Breast epithelium (tissue), 4 donors: ENCODE measurements at regions not wholly inside any gene's neighbourhood (a gene's known extent, or its start where the extent isn't known, plus 50 kb on each side); places are given as distances from the start of the nearest gene placed in this dataset.

Experiments
- DNase-seq, 2 donors: peaks; one replicate each; pipeline ENCODE4 v3.0.0-alpha.2; 2019; ENCODE audit warnings: low spot score in 2 of 2
- H3K27ac ChIP-seq, 2 donors: fragments of 200-600 bp; sonication (generic) in 1 of 2; one replicate each; pipeline ENCODE4 v1.5.1; 2016 to 2019; ENCODE audit warnings: mild to moderate bottlenecking in 1 of 2
- H3K27me3 ChIP-seq, 2 donors: fragments of 200-600 bp; sonication (generic) in 1 of 2; one replicate each; pipeline versions ENCODE4 v1.5.1 to v1.6.0; 2017 to 2019; ENCODE audit warnings: control low read depth in 1 of 2, mild to moderate bottlenecking in 1 of 2
- H3K36me3 ChIP-seq: fragments of 200-600 bp; one replicate; pipeline ENCODE4 v1.5.1; 2019
- H3K4me1 ChIP-seq, 2 donors: fragments of 200-600 bp; sonication (generic); one replicate each; pipeline ENCODE4 v1.5.1; 2016 to 2019; ENCODE audit warnings: control low read depth in 1 of 2
- H3K4me3 ChIP-seq, 3 donors: fragments of 200-600 bp; sonication (generic); 1 replicate in 2 of 3; 2 replicates in 1 of 3; pipeline ENCODE4 v1.5.1; 2016 to 2019; ENCODE audit warnings: mild to moderate bottlenecking in 3 of 3, moderate library complexity in 2 of 3
- H3K9me3 ChIP-seq, 2 donors: fragments of 200-600 bp; sonication (generic) in 1 of 2; one replicate each; pipeline ENCODE4 v1.5.1; 2016 to 2019; ENCODE audit warnings: control low read depth in 1 of 2
- CTCF ChIP-seq, 3 donors: fragments of 450-650 bp; IDR thresholded peaks; one replicate each; pipeline ENCODE4 v1.5.1; 2016 to 2017; ENCODE audit warnings: antibody characterized with exemption in 3 of 3, mild to moderate bottlenecking in 3 of 3, moderate library complexity in 3 of 3
- POLR2A ChIP-seq: fragments of 450-650 bp; IDR thresholded peaks from one replicate; pipeline ENCODE4 v1.6.1; 2016; ENCODE audit warnings: antibody characterized with exemption, mild to moderate bottlenecking, moderate library complexity
- POLR2AphosphoS5 ChIP-seq, 3 donors: sonication (generic); formaldehyde crosslinking; IDR thresholded peaks; one replicate each; pipeline ENCODE4 v1.6.1; 2017; ENCODE audit warnings: antibody characterized with exemption in 3 of 3
- intact Hi-C: fragments of 100-400 bp; cut with DNase I; formaldehyde crosslinking; loops from one replicate; pipeline ENCODE4 v1.15.1; 2023; ENCODE audit warnings: low total_unique reads

- H3K36me3 ChIP-seq, result no peaks in the 10 kb centered on the region
- no peak overlapping the region for H3K4me3 ChIP-seq
- H3K27ac ChIP-seq, result no peak overlapping the region
- H3K27me3 ChIP-seq, result no peaks in the 10 kb centered on the region
- no peaks in the 10 kb centered on the region for H3K9me3 ChIP-seq
- intact Hi-C loops, result no loop called here
- TF ChIP-seq CTCF (IDR thresholded peaks at IDR 0.05), result no peak
- no peak for TF ChIP-seq POLR2A
- no peak for TF ChIP-seq POLR2AphosphoS5 (IDR thresholded peaks at IDR 0.05)
- DNase-seq, result no peak
- H3K4me1 ChIP-seq, result no peaks in the 10 kb centered on the region
These were observed 51.3 kb upstream of the WDR11 start for GRCh38 chr10:120799849-120800248.

GRCh38 chr10:120800528-120801323, 50.4 kb upstream of the WDR11 start:
- H3K9me3 ChIP-seq, result no peaks in the 10 kb centered on the region
- H3K27ac ChIP-seq, result no peak overlapping the region
- DNase-seq, result no peak
- no peaks in the 10 kb centered on the region for H3K4me1 ChIP-seq
- no peaks in the 10 kb centered on the region for H3K27me3 ChIP-seq
- no peak overlapping the region for H3K4me3 ChIP-seq
- H3K36me3 ChIP-seq, result no peaks in the 10 kb centered on the region
- intact Hi-C loops, result no loop called here
- TF ChIP-seq POLR2AphosphoS5 (IDR thresholded peaks at IDR 0.05) (no peak), CTCF (IDR thresholded peaks at IDR 0.05) (no peak)
